DMS153 treated with DMSO at 0.1 percent for 48 hours (cell line): ENCODE measurements at regions not wholly inside any gene's neighbourhood (a gene's known extent, or its start where the extent isn't known, plus 50 kb on each side); places are given as distances from the start of the nearest gene placed in this dataset.
"Not testable (repeated sequence)": the region's sequence is repeated elsewhere in the genome, so short reads cannot be mapped to it uniquely, and the experiment has no call there.

Source experiments
- DNase-seq: peaks from one replicate; lab custom pipeline; 2025; ENCODE audit not compliant: unreplicated experiment; lab: John Stamatoyannopoulos, UW

DNA sequence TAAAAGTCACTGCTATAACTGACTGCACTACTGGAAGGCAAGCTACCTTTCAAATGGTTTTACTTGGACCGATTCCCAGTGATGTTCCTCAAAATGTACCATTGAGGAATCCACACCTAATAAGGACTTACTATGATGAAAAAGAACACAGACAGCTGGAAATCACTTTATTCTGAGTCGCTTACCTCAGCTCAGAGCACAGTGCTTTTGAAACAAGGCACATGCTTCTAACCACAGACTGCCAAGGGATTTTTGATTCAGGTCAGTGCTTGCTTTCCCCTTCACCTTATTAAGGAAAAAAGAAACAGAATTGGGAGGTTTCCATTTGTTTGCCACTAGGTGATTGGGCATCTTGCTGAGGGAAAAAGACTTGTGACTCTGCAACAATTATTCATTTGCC lies 707.5 kb upstream of the FSHR start:
- no peak for DNase-seq

DNA sequence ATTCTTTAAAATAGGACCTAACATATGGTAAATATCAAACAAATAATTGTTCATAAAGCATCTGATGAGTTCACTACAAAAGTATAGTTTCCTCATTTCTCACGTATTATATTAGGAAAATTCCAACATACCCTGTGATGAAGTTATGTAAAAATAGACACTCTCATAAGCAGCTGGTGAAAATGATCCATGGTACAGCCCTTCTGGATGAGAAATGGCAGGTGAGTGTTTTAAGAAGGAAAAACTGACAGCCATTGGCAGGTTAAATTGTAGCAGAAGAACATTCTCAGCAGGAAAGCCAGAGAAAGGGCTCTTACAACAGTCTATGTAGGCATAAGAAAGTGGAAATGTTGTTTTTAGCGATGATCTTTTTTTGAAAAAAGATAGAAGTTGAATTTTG lies 706.5 kb upstream of the FSHR start:
- no peak for DNase-seq

DNA sequence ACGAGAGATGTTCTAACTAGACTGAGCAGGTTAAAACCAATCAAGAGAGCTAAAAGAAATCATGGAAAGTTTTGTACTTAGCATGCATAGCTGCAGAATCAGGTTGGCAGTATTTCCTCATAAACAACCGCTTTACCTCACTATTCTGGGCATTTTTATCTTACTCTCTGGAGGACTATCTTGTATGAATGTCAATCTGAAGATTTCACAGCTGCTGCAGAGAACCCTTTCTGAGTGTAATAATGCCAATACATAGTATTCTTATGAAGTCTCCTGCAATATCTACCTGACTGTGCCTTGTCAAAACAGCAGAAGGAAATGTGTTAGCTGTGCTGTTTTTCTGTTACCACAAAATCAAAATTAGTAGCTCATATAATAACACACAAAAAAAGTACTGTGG lies 705.9 kb upstream of the FSHR start:
- DNase-seq, result no peak

DNA sequence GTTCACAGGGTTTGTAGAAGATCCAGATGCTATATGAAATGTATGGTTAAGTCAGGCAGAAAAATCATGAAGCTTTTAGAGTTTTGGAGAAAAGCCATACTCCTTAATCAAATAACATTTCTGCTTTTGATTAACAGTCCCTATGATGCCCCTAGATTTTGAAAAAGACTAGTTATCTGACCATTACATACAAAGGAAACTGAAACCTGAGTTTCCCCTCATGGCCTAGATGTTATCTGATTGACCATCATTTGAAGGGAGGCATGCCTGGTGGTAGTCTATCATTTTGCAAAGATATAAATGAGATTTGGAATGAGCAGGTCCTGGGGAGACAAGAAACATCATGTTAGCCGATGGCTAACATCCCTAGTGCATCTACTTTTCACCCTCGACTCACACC lies 704.3 kb upstream of the FSHR start:
- DNase-seq, result no peak

DNA sequence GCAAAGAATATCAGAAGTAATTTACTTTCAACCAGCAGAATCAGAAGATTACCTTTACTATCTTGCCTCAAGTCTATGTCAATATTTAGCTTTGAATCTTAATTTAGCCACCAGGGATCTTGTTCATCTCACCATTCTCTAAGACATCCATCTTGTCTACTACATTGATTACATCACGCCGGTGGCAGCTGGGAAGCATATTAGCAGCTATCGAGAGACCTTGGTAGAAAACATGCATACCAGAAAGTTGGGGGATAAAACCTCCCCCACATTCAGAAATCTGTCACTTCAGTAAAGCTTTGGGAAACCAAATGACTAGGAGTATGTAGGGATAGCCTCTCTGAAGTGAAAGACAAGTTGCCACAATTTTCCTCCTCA lies 703.8 kb upstream of the FSHR start:
- no peak for DNase-seq

DNA sequence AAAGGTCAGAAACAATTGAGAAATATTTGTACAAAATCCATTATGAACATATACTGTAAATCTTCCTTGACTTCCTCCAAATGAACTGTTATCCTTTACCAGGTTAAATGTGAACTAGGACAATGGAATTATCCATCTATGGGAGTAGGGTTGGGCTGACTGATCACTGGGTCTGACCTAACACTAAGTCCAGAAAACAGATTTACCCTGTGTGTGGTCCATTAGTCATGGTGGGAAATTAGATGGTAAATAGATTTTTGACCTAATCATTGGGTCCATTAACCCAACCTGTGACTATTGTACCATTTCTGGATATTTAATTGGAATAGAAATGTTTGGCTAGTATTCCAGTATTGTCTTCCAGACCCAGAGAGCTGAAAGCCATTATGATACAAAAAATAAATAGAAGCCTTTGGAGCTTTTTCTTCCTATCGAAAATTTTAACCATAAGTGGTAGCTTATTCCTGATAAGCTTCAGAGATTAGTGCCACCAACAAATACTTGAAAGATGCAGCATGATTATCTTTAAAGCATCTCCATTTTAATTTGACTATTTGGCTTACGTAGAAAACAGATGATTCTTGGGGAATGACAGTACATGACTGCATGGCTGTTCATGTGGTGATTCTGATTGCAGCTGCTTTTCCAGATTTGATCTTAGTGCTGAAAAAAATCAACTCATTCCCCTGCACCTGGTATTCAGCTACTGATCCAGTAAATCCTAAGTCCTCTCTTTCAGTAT lies 703.2 kb upstream of the FSHR start:
- no peak for DNase-seq

DNA sequence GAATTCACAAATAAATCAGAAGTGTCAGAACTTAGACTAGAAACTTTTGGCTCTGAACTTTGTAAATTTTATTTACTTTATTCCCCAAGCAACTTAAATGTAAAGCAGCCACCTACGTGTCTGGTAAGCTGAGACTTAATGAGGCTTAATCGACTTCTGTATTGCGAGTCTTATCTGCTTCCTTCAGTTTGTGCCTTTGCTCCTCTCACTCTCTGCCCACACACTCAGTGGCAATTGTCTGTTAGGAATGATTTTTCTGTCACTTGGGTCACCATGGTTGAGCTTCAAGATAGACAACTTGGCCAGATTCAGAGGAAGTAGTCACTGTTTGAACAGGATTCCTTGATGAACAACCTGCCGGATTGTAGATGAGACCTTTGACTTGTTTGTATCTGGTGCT lies 691.4 kb upstream of the FSHR start:
- DNase-seq, result no peak

DNA sequence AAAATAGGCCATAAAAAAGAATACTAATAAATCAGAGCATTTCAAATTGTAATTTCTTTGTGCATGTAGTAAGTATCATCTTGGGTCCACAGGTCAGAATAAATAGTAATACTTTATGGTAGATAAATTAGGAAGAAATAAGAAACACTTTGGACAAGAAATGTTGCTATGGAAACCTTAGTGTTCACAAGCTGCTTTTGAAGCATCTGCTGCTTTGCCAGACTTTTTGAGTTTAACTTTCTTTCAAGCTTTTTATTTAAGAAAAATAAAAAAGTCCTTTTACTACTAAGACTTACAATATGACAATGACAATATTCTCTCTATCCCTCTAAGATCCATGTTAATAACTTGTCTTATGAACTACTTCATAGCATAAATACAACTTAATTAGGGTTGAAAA lies 690.7 kb upstream of the FSHR start:
- DNase-seq, result no peak

DNA sequence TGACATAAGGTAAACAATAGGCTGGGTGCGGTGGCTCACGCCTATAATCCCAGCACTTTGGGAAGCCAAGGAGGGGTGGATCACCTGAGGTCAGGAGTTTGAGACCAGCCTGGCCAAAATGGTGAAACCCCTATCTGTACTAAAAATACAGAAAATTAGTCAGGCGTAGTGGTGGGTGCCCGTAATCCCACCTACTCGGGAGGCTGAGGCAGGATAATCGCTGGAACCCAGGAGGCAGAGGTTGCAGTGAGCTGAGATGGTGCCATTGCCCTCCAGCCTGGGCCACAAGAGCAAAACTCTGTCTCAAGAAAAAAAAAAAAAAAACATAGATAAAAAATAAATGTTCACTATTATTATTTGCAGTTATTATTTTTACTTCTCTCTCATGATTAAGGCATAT lies 689.8 kb upstream of the FSHR start:
- not testable (repeated sequence) for DNase-seq

DNA sequence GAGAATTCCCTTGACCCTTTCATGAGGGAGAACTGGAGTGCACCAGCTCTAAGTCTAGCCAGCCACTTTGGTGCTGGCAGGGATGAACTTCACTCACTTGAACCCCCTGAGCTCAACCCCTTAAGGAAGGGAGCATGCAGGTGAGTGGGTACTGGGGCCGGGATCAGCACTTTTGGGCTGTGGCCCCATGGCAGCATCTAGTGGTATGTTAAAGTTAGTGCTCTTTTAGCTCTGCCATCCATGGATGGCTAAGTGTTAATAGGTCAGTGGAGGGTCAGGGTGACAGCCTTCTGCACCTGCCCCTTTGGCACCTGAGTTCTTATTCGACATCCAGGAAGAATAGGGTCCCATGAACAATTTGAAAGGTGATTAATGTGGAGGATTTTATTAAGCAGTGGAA lies 689.0 kb upstream of the FSHR start:
- DNase-seq, result no peak

DNA sequence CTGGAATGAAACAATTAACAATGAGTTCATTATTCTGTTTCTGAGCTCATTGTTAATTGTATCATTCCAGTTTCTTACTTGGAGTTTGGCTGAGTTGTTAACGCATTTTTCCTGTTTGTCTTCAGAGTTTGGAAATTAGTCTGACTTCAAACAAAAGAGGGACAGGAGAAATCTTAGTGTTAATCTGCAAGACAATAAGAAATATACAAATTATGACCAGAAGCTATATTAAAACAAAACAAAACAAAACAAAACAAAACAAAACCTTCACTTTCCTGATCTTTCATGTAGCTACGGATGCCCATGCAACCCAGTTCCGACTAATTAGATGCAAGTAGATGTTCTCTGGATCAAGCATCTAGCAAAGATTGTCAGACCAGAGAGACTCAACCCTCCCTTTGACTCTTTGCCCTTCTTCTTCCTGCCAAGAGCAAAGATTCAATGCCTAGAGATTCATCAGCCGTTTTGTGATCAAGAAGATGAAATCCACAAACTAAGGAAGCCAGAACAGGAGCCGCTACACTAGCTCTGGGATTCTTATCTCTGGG lies 686.2 kb upstream of the FSHR start:
- no peak for DNase-seq

DNA sequence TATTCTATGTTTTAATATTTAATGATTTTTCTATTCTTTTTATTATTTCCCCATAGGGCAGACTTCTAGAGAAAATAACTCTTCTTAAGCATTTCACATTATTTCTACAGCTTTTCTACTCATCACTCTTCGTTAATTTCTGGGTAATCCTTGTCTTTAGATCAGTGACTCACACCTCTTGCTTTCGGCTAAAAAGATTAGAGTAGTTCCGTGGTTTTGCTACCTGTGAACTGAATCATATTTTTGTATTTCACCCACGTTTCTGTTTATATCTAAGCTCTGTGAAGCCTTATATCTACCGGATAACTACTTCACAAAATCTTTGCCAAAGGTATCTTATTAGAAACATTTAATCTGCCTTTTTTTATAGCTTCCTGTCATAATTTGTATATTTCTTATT lies 685.5 kb upstream of the FSHR start:
- DNase-seq, result no peak

DNA sequence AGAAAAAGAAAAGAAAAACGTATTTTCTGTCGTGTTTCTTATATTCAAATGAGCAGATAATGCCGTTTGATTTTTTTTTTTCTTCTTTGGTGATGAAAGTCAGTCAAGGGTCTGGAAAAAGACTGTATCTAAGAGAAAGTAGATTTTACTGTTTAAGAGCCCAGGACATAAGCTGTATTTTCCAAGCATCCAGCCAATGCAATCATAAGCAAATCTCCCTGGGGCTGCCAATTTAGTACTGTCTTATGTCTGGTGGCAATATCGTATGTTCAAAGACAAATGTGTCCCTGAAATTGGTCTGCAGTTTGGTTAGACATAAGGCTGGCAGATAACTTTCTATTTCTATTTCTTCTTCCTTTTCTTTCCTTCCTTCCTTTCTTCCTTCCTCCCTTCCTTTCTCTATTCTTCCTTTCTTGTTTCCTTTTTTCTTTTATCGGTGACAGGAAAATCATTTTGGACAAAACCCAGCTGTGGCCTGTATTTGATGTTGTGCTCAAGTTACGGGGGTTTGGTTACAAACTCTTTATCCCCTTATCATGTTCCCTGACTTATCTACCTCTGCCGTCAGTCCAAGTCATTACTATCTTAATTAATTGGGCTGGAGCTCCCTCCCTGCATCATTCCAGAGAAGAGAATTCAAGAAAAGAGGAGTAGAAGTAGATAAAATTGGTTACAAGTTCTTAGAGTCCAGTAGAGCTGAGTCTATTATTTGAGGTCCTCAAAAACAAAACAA lies 683.4 kb upstream of the FSHR start:
- DNase-seq, result no peak

DNA sequence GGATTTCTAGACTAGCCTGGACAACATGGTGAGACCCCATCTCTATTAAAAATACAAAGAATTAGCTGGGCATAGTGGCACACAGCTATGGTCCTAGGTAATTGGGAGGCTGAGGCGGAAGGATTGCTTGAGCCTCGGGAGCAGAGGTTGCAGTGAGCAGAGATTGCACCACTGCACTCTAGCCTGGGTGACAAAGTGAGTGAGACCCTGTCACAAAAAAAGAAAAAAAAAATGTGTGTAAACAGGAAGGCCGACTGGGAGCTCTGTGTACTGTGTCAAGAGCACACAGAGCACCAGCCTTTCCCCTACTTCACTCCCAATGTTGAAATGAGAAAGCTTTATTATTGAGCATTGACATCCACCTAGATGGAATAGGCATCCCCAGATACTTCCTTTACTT lies 681.7 kb upstream of the FSHR start:
- no peak for DNase-seq

DNA sequence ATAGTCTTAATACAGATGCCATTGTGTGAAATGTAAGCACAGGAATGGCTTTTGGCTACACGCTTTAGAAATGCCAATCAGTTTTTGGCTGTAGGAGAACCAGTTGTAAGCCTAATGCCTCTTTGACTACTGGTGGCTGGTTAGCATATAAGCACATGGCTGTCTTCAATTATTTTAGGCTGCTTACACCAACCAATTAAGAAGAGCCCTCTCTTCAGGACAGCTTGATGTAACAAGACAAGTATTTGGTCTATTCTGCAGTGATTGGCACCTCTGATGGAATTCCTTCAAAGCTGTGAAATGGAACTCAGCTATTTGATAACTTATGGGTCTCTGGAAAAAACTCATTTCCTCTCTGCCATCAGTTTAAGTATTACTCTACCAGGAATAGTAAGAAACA lies 680.1 kb upstream of the FSHR start:
- no peak for DNase-seq

DNA sequence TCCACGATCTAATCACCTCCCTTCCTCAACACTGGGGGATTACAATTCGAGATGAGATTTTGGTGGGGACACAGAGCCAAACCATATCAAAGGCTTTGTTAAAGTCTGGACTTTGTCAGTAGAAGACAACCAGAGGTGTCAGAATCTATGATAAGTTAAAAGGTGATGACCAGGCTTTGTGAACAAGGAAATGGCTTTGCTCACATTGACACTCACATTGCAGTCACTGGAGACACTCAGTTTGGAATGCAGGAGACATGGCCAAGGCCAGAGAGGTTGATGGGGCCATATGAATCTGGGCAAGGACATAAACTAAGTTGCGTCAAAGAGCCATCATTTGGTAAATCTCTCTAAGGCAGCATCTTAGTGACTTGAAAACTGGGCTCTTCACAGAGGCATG lies 678.2 kb upstream of the FSHR start:
- DNase-seq, result no peak

DNA sequence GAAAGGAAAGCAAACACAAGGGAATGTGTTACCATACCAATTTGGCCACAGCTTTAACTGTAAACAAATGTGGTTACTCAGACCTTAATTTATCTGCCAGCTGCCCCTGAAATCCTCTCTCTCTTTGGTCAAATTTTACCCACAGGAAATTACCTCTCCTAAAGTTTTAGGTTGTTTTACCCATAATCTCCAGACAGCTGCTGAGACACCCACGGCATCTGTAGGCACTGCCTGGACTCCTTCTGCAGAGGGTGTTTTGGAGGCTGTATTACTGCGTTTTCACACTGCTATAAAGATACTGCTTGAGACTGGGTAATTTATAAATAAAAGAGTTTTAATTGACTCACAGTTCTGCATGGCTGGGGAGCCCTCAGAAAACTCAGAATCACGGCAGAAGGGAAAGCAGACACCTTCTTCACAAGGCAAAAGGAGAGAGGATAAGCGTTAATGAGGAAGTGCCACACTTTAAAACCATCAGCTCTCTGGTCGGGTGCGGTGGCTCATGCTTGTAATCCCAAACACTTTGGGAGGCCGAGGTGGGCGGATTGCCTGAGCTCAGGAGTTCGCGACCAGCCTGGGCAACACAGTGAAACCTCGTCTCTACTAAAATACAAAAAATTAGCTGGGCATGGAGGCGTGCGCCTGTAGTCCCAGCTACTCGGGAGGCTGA lies 677.5 kb upstream of the FSHR start:
- DNase-seq, result no peak

DNA sequence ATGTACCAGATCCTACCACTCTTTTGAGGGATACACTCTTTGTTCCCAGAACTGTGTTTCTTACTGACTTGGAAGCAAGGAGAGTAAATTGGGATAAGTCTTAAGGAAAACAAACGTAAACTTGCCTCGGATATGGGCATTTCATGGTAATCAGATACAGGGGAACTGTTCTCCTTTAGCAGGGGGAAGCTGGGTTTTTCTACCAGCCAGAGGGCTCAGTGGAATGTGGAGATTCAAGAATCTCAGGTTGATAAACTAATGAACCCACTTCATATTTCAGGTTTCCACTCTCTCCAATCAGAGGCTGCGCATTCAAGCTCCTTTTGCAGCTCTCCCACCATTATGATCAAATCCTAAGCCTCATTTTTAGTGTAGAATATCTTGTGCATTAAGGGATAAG lies 676.5 kb upstream of the FSHR start:
- DNase-seq, result no peak

DNA sequence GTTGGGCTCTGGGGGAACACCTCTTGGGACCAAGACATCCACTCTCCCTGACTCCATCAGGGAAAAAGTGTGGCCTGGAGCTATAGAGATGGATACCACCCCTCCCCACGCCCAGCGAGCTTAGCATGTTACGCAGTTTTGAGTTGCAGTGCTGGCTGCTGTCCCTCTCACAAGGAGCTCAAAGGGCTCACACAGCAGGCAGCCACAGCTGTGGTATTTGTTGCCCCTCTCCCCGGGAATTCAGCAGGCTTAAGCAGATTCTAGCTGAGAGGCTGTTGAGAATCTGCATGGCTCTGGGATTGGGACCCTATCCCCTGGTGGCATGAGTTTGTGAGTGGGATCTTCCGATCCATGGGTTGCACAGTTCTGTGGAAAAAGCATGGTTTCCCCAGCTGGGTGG lies 673.1 kb upstream of the FSHR start:
- DNase-seq, result no peak

DNA sequence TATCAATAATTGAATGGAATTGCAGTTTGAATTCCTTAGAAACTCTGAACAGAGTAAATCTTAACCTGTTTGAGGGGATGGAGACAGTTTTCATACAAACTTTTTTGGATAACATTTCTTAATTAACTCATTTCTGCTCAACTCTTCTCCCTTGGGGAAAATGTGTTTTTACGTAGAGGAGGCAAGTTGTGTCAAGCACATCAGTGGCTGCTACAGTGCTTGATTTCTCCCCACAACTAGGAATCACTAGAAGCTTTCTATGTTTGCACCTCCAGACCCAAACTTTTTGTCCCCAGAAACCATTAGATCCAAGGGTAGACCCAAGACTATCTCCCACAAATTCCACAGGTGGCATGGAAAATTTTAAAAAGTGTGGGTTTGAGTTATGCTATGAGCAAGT lies 658.9 kb upstream of the FSHR start:
- no peak for DNase-seq

DNA sequence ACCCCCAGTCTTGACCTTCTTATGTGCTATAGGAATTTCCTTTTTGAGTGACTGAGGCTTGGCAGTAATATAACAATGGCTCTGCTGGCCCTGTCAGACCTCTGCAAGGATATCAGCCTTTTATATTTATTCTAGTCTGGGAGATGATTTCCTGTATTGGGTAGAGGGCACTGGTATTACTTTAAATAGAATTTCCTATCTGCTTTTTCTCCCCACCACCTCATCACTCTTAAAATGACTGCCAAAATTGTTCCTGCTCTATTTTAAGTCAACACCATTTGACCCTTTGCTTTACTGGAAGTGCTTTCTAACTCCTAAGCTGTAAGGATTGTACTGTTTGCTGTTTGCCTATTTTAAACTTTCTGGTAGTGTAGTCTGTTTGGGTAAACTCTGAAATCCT lies 658.4 kb upstream of the FSHR start:
- DNase-seq, result no peak

DNA sequence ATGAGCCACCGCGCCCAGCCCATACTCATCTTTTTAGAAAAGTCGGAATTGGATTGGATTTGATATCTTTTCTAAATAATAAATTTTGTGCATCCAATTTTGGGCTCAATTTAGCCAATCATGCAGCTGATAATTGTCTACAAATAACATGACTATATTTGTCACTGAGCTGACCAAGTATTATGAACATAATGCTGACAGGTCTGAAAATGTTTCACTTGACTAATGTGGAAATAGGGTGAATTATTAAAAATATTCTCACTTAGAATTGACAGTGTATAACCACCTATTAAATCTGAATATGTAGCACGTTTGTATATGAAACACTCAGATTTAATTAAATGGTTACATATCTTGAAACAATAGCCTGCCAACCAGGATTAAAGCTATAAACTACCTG lies 657.2 kb upstream of the FSHR start:
- no peak for DNase-seq
